GM18907 (cell line): ENCODE measurements at regions not wholly inside any gene's neighbourhood (a gene's known extent, or its start where the extent isn't known, plus 50 kb on each side); places are given as distances from the start of the nearest gene placed in this dataset.

Experiments used
- ATAC-seq: cut with Tn5 transposase; IDR thresholded peaks from one replicate; pipeline ENCODE4 v1.9.1; 2021; ENCODE audit warnings: mild to moderate bottlenecking, moderate library complexity; ENCODE audit not compliant: unreplicated experiment

DNA sequence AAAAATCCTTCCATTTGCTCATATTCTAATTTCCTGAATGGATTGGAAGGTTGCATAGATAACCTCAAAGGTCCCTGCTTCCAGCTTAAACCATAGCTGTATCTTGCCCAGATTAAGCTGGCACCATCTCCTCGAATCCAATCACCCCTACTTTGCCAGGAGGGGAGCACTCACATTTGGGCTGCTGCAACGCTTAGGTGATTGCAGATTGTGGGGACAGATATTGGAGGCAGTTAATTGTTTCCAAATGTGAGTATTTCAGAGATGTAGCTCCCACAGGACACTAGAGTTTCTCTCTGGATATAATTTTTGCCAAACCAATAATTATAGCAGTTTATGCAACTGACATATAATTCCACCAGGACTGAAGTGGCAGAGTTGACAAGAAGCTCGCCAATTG lies 53.5 kb upstream of the ACSL1 start:
- no peak for ATAC-seq

DNA sequence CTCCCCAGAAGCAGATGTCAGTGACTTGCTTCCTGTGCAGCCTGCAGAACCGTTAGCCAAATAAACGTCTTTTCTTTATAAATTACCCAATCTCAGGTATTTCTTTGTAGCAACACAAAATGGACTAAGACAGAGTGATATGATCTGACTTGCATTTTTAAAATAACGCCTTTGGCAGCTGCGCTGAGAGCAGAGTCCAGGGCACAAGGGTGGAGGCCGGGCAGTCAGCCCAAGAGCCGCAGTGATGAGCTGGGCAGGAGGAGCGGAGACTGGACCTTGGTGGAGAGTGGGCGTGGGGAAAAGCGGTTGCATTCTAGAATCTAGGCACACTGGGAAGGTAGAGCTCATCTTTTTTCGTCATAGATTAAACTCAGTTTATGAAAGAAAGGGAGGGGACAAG lies 56.5 kb upstream of the ACSL1 start:
- no peak for ATAC-seq

DNA sequence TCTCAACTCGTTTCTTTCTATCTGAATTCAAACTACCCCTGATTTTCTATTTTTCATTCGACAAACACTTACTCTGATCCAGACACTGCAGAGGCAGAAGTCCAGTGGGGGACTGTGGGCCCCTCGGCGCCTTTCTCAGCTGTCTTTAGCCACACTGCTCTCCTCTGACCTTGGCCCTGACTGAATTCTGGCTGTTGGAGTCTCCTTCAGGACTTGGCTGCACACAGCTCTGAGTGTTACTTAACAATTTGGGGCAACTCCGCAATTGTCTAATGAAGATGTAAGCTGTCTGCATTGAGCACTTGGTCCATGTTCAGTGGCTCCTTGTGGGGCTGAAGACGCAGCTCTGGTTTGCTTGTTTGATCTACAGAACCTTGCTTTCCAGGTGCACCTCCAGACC lies 57.3 kb upstream of the ACSL1 start:
- no peak for ATAC-seq

DNA sequence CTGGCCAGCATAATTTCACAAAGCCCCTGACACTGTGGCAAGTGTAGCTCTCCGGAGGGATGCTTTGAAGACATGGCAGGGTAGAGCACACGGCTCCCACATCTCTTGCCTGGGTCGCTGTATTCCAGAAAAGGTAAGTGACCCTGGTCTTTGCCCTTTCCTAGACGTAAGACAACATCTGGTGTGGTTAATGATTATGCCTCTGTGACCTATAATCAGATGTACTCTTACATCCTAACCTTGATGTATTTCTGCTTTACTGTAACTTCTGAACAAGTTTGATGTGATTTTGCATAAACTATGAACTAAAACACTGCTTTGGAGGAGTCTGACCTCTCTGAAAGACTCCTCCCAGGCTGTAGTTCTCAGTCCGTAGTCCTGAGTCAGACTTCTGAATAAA lies 59.1 kb upstream of the ACSL1 start:
- no peak for ATAC-seq

DNA sequence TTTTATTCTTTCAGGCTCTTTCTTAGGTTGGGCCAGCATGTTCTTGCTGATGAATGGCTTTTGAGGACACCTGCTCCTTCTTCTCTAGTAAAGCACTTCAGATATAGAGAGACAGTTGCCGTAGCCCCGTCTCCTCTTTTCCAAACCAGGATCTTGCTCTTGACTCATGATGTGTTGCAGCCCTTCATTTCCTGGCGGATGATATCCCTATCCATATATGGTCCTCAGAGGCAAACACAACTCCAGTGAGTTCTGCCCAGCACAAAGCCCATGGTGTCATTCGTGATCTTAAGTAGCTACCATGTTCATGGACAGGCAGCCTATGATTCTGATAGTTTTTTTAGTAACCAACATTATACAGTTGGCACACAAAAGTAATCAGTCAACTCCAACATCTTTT lies 59.8 kb upstream of the ACSL1 start:
- ATAC-seq: no peak

DNA sequence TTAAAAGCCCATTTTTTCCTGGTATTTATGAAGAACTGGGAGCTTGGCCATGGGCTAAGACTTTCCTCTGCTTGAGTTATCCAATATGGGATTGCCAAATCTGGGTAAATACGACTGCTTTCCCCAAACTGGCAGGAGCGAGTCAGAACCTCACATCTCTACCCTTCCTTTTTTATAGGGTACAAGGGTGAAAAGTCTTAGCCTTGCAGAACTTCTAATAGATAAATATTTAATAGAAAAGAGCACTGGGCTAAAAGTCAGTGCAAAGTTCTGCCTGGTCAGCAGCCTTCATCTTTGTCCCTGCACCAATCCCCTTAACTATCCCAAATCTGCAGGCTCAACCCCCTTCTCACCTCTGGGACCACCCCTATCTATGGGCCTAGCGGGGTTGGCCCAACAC lies 61.6 kb upstream of the ACSL1 start:
- no peak for ATAC-seq

DNA sequence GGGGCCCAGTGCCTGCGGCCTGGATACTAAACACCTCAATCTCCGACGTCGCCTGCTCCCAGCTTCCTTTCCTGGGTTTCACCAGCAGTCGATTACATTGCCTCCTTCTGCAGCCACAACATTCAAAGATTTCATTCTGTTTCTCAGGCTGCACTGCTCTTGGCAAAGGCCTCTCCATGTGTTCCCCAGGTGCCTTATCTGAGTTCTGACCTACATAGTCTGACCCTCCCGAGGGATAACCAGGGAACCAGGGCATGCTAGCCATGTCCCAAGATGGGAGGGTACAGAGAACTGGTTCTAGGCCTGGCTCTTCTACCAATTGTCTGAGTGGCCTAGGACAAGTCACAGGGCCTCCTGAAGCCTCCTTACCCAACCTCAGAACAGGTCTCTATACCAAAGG lies 62.2 kb upstream of the ACSL1 start:
- no peak for ATAC-seq

DNA sequence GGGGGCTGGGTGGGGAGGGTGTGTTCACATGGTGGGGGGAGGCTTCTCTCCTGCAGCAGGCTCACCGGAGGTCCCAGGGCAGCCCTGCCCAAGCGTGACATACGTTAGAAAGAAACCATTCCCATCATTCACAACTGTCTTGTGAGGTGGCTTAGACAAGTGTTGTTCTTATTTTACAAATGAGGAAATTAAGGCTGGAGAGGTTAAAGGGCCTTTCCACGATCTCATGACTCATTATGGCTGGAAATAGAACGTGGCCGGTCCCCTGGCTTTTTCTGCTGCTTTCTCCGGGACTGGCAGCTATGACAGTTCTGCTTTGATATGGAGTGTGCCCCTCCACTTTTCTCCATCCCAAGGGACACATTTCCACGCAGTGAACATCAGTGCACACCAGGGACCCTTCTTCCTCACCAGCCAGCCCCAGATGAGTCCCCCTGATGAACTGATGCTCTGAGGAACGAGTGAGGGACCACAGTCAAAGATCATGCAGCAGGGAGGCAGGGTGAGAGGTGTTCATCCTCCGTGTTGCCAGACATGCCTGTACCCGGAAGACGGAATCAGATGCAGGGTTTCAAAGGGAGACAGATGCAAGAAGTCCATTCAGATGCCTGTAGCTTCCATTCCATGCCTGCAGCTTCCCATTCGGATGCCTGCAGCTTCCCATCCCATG lies 64.0 kb upstream of the ACSL1 start:
- no peak for ATAC-seq

DNA sequence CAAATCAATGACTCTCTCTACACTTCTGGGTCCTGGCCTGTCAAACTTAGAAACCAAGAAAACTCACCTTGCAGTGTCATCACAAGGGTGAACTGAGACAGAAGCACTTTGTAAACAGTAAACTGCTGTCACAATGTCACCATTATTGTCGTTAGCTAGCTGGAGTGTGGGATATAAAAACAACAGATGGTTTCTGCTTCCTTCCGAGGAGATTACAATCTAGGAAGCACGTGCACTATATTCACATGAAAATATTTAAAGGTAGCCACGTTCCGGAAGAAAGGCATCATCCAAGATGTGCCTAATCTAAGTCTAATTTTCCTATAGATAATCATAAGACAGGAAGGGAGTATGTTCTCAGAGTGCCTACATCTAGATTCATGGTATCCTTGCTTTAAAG lies 64.7 kb upstream of the ACSL1 start:
- ATAC-seq: no peak

DNA sequence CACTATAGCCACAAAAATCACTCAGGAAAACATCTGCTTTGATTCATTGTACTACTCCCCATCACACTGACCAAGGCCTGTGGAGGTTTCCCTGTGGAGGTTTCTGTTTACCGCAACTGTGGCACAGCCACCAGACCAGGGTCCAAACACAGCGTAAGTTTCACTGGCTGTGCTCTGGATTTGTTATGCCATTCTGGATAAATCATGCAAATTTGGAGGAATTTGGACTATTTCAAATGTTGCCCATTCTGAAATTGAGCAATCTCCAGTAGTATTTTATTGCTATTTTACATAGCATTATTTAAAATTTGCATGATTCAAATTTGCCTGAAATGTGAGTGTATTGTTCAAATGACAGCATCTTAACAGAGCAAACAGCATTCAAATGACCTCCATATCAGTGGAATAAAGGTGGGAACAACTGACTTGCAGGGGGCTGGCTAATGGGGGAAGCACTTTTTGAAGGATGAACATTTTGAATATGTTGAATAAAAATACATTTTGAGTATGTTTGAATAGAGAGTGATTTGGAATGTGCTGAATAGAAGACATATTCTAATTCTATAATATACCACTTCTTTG lies 66.1 kb upstream of the ACSL1 start:
- no peak for ATAC-seq

DNA sequence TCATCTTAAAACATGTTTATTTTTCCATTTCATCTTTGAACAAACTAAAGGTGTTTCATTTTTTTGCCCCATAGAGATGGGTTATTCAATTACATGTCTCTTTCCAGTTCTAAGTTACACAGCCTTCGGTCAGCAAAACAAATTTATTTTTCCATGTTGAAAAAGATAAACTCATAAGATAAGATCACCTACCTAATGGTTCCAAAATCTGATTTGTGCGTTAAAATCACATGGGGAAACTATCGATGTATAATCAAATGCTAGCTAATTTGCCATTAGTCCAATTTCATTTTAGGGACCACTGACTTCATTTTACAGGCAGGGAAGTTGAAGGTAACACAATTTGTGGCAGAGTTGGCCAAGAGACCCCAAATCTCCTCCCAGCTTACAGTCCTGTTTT lies 67.2 kb upstream of the ACSL1 start:
- ATAC-seq: no peak

DNA sequence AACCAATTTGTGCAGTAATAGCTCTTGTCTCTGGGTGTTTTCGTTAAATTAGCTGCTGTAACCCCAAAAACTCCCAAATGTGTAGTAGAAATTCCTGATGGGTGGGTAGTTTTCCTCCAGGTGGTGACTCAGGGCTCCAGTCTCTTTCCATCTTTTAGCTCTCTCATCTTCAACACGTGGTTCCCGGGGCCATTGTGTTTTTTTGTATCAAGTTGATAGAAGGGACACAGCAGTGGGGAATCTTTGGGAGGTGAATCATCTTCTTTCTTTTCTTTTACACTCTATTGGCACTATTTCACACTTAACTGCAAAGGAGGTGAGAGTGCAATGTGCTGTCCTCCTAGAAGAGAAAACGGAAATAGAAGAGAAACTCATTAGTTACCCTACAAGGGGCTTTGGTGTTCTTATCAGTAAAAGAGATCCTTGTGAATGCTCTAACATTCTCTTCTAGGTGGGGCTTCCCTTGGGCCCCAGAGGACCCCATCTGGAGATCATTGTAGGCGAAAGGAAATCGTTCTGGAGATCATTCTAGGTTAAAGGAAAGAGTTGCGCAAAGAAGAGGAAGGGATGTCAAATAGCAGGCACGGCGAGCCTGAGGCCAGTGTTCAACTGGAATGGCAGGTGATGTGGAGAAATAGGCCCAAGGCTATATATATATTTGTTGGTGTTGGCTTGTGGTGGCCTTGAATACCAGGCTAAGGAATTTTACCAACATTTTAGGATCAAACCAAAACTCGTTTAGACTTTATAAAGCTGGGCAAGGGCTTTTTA lies 68.2 kb upstream of the ACSL1 start:
- no peak for ATAC-seq

DNA sequence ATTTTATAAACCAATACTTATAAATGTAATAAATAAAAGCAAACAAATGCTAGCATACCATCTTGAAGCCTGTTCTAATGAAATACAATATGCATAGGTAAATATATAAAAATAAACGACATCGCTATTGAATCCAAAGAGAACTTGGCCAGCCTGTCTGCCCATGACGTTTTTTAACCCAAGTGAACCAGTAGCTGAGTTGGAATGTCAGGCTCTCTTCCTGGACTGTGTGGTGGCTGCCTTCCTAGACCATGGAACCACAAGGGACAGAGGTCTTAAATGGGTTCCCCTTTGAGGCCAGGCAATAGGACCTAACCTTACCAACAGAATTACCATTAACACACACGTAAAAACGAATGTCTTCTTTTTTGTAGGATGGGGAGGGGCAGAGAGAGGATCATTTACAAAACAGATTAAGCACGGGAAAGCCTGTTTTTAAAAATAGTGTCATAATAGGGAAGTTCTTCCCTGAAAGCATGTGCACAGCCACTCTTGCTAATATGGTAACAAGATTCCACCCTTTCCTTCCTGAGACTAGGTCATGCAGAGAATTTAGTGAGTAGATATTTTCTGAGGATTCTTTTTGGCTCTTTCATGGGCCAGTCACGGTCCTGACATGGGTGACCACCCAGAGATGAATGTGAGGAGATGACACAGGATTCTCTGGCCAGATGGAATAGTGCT lies 69.4 kb upstream of the ACSL1 start:
- no peak for ATAC-seq

DNA sequence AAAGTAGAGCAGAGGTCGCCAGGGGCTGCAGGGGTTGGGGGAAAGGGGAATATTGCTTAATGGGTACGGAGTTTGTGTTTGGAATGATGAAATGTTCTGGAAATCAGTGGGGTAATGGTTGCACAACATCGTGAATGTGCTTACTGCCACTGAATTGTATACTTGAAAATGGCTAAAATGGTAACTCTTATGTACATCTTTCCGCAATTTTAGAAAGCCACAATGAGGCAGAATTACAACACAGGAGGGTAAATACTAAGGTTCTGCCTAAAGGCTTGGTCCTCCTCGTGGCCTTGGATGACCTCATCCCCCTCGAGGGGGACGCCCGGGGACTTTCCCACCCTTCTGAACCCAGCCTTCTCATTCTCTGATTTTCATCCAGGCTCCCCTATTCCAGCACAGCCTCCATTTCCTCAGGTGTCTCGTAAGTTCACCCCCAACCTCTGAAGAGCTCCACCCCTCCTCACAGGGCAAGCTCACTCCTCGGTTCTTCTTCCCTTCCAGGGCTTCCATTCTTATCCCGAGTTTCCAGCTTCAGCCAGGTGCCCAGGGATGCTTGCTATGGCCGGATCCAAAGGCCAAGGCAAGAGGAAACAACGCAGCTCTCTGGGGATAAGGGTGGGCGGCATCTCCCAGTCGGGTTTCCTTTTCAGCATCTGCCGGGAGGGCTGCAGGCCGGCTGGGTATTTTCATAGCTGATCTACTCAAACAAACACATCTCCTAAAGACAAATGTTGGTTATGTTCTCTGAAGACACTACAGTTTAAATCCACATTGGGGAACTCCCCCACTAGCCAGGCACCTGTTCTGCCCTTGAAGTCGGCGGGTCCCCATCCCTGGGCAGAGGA lies 71.3 kb upstream of the ACSL1 start:
- ATAC-seq: peak; percentile 77

DNA sequence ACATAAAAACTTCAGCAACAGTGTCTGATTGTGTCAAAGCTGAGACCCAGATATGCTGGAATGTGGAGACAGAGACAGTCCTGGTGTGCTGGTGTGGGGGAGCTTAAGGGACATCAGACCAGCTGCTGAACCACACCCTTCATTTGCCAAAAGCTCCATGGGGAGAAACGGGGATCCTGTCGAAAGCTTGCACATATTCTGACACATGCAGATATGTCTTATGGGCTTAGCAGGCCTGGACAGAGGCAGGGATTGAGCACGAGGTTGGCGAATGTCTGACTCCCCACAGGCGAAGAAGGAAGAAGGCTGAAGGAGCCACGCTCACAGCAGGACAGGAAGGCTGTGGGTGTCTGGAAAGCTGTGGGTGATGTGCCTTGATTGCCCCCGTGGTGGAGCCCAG lies 72.1 kb upstream of the ACSL1 start:
- no peak for ATAC-seq

DNA sequence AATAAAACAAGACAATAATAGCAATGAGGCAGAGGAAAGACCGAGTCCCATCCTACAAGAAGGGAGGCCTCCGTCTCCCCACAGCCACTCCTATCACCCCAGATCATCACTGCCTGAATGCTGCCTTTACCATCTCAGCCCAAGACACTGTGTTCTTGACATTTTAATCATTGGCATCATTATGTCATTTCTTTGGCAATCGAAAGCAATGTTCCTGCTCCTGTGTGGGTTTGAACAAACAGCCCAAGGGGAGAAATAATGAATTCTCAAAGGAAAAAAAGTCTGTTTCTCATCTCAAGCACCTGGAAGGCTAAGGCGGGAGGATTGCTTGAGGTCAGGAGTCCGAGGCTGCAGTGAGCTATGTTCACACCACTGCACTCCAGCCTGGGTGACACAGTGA lies 73.0 kb upstream of the ACSL1 start:
- ATAC-seq: no peak

DNA sequence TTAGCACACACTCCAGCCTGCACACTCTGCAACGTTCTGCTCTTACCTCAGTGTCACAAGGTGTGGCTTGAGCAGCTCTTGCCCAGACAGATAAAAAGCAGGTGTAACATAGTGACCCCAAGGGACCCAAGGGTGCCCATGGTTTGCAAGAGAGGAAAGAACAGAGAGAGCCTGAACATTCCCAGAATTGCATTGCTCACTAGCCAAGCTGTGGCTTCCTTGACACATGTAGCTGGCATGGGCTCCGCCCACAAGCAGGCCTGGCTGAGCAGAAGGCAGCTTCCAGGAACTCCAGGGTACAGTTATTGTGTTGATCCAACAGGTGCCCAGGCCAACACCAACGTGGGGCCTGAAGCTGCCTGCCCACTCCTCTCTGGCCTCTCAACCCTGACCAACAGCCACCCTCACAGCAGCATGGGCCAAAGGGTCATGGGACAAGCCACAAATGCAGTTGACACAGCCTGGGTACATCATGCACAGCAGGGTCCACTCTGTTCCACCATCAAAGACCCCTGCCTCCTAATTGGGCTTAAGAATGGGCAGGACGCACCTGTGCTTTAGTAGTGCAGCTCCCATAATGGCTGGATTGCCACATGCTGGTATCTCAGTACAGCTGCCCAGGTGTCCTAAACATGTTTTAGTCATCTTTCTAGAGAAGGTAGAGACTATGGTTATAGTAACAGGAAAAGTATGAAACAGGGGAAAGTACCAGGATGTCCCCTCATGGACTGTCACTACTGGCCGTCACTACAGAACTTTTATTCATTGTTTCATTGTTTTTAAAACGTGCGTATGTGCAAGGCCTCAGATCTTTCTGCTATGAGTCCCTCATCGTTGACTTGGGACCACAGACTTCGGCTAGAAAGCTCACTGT lies 73.7 kb upstream of the ACSL1 start:
- no peak for ATAC-seq

DNA sequence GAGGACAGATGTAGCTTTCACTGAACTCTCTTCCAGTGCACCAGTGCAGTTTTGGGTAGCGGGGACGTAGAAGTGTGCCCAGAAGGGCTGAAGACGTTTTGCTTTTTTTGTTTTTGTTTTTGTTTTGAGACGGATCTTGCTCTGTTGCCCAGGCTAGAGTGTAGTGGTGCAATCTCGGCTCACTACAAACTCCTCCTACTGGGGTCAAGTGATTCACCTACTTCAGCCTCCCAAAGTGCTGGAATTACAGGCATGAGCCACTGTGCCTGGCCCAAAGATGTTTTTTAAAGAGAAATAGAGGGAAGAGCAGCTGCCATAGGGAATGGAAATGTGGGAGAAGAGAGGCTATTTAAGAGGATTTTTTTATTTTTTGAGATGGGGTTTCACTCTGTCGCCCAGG lies 74.4 kb upstream of the ACSL1 start:
- ATAC-seq: no peak

DNA sequence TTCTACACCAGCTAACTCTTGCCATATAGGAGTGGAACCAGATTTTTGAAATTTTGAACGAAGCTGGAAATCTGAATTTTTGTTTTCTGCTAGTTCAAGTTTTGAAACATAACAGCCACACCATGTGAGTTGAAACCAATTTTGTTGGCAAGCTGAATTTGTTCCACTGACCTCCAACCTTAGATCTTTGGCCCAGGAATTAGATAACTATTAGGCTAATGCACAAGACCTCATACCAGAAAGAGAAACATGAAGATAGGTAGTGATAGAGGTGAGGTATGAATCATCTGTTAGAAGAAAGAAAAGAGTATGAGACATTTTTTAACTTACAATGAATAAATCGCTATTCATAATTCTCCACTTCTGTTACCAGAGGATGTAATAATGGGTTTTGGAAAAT lies 76.8 kb upstream of the ACSL1 start:
- ATAC-seq: no peak

DNA sequence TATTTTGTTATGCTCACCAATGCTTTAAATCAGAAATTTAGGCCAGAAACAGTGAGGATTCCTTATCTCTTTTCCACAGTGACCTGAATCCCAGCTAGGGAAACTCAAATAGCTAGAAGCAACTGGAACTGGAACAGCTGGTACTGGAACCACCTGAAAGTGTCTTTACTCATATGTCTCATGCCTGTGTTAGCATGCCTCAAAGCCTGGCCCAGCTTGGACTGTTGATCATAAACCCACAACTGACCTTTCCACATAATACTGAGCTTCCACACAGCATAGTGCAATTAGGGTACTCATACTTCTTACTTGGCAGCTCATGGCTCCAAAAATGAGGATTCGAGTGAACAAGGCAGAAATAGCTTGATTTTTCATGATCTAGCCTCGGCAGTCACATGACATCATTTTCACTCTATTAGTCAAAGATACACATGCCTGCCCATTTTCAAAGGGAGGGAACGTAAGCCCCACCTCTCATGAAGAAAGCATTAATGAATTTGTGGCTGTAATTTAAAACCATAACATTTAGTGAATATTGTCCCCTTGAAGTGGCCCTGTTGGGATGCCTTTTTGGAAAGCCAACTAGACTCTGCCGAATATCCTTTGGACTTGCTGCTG lies 80.8 kb upstream of the ACSL1 start:
- no peak for ATAC-seq
